D721Med (cell line): ENCODE measurements at regions not wholly inside any gene's neighbourhood (a gene's known extent, or its start where the extent isn't known, plus 50 kb on each side); places are given as distances from the start of the nearest gene placed in this dataset.
A peak's percentile ranks its signal among the peaks of the same experiment; 100 is the strongest.

Experiments used
- DNase-seq: peaks from one replicate; pipeline ENCODE4 v3.0.0; 2011; ENCODE audit warnings: low spot score; ENCODE audit not compliant: insufficient read length
- FAIRE-seq: peaks from 2 replicates; lab custom pipeline; 2011; peaks lifted over from hg19 to GRCh38; lab: Jason Lieb, UNC
- CTCF ChIP-seq: IDR thresholded peaks from 2 replicates; pipeline ENCODE4 v1.5.1; 2012; ENCODE audit warnings: mild to moderate bottlenecking, control low read depth; ENCODE audit not compliant: insufficient read depth; ENCODE audit errors: missing control alignments

- peak; percentile 13 for DNase-seq
- TF ChIP-seq CTCF = no peak
- FAIRE-seq = peak; percentile 98
Measured at GRCh38 chr6:91366781-91367180, 779.9 kb upstream of the MAP3K7 start.

GRCh38 chr6:91358986-91359385, 772.1 kb upstream of the MAP3K7 start:
- DNase-seq (no peak), FAIRE-seq (no peak)
- no peak for TF ChIP-seq CTCF

- FAIRE-seq (no peak), DNase-seq (no peak)
- TF ChIP-seq CTCF = no peak
Measured at GRCh38 chr6:91352878-91353277, 766.0 kb upstream of the MAP3K7 start.

GRCh38 chr6:91352321-91352720, 765.4 kb upstream of the MAP3K7 start:
- no peak for DNase-seq
- no peak for FAIRE-seq
- TF ChIP-seq CTCF = no peak

GRCh38 chr6:91350146-91350908, 763.5 kb upstream of the MAP3K7 start:
- TF ChIP-seq CTCF = no peak
- DNase-seq (no peak), FAIRE-seq (no peak)

GRCh38 chr6:91341473-91341872, 754.6 kb upstream of the MAP3K7 start:
- FAIRE-seq (no peak), DNase-seq (no peak)
- no peak for TF ChIP-seq CTCF

- FAIRE-seq = no peak
- TF ChIP-seq CTCF = no peak
- DNase-seq = no peak
Measured at GRCh38 chr6:91340896-91341395, 754.1 kb upstream of the MAP3K7 start.
